ENCODE measurements at regions not wholly inside any gene's neighbourhood (a gene's known extent, or its start where the extent isn't known, plus 50 kb on each side); places are given as distances from the start of the nearest gene placed in this dataset.
A peak's percentile ranks its signal among the peaks of the same experiment; 100 is the strongest.

GRCh38 chr11:122307476-122308035 lies 191.5 kb upstream of the BLID start:
- 59 to 66% methylated on average over 4 of the region's 4 CpGs for WGBS, 2 donors
- TF ChIP-seq, protein P1, sequence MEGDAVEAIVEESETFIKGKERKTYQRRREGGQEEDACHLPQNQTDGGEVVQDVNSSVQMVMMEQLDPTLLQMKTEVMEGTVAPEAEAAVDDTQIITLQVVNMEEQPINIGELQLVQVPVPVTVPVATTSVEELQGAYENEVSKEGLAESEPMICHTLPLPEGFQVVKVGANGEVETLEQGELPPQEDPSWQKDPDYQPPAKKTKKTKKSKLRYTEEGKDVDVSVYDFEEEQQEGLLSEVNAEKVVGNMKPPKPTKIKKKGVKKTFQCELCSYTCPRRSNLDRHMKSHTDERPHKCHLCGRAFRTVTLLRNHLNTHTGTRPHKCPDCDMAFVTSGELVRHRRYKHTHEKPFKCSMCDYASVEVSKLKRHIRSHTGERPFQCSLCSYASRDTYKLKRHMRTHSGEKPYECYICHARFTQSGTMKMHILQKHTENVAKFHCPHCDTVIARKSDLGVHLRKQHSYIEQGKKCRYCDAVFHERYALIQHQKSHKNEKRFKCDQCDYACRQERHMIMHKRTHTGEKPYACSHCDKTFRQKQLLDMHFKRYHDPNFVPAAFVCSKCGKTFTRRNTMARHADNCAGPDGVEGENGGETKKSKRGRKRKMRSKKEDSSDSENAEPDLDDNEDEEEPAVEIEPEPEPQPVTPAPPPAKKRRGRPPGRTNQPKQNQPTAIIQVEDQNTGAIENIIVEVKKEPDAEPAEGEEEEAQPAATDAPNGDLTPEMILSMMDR (IDR thresholded peaks at IDR 0.05): no peak
- no peak for TF ChIP-seq POLR2A (IDR thresholded peaks at IDR 0.05)
- no peak overlapping the region for H3K4me3 ChIP-seq
- intact Hi-C loops (cut with DNase I): no loop called here
- H3K4me1 ChIP-seq: peaks cover 0 to 18% (median 0%) of the 10 kb centered on the region in 3 donors
- H3K27me3 ChIP-seq: no peaks in the 10 kb centered on the region
- no peaks in the 10 kb centered on the region for H3K9me3 ChIP-seq
- H3K36me3 ChIP-seq: no peaks in the 10 kb centered on the region
- no peak for DNase-seq
- H3K27ac ChIP-seq: no peak overlapping the region

GRCh38 chr11:122306831-122307391 lies 190.9 kb upstream of the BLID start:
- DNase-seq: no peak

GRCh38 chr11:122305426-122306320 lies 189.7 kb upstream of the BLID start:
- DNase-seq: no peak
- peaks cover 0 to 18% (median 0%) of the 10 kb centered on the region in 3 donors for H3K4me1 ChIP-seq
- H3K36me3 ChIP-seq: no peaks in the 10 kb centered on the region
- peak overlapping the region in 2 of 4 donors; percentile 38 to 58 for H3K27ac ChIP-seq
- WGBS, 2 donors: 67 to 76% methylated on average over 9 of the region's 9 CpGs
- H3K27me3 ChIP-seq: no peaks in the 10 kb centered on the region
- intact Hi-C loops (cut with DNase I): no loop called here
- TF ChIP-seq, protein P1 (IDR thresholded peaks at IDR 0.05): no peak
- no peak for TF ChIP-seq POLR2A (IDR thresholded peaks at IDR 0.05)
- peak overlapping the region in 1 of 4 donors; percentile 21 for H3K4me3 ChIP-seq
- H3K9me3 ChIP-seq: no peaks in the 10 kb centered on the region

More at GRCh38 chr11:122306831-122307391, 190.9 kb upstream of the BLID start:
- WGBS, 2 donors: 53 to 67% methylated on average over 9 of the region's 9 CpGs
- Histone ChIP-seq H3K36me3 (no peaks in the 10 kb centered on the region), H3K4me1 (peaks cover 0 to 18% (median 0%) of the 10 kb centered on the region in 3 donors), H3K4me3 (peak overlapping the region in 1 of 4 donors; percentile 12), H3K9me3 (no peaks in the 10 kb centered on the region), H3K27ac (peak overlapping the region in 1 of 4 donors; percentile 58), H3K27me3 (no peaks in the 10 kb centered on the region)
- intact Hi-C loops (cut with DNase I): no loop called here
- TF ChIP-seq POLR2A (IDR thresholded peaks at IDR 0.05): no peak
- TF ChIP-seq, protein P1 (IDR thresholded peaks at IDR 0.05): no peak

DNA sequence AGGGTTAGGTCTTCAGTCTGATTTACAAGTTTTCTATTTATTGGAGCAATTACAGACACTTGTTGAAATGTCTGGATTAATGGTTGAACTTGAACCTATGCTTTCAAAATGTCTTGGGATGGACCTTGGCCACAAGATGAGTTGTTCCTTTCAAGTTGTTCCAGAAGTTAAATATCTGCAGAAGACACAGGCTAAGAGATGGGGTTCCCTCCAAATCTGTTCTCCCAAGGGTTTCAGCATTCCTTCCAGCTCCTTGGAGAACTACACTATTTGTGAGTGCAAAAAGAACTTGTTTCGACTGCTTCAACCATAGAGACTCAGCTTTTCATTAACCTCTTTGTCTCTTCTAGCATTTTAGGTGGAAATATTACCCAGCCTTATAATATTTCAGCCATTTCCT lies 189.0 kb upstream of the BLID start:
- no peaks in the 10 kb centered on the region for H3K9me3 ChIP-seq
- no peaks in the 10 kb centered on the region for H3K27me3 ChIP-seq
- no peak for DNase-seq
- peak overlapping the region in 2 of 4 donors; percentile 38 to 58 for H3K27ac ChIP-seq
- WGBS, 2 donors: 63 to 80% methylated on average over 1 of the region's 1 CpG
- TF ChIP-seq POLR2A (IDR thresholded peaks at IDR 0.05): no peak
- TF ChIP-seq, protein P1 (IDR thresholded peaks at IDR 0.05): no peak
- intact Hi-C loops (cut with DNase I): no loop called here
- no peak overlapping the region for H3K4me3 ChIP-seq
- H3K36me3 ChIP-seq: no peaks in the 10 kb centered on the region
- peaks cover 0 to 18% (median 0%) of the 10 kb centered on the region in 3 donors for H3K4me1 ChIP-seq

GRCh38 chr11:122304306-122304705 lies 188.3 kb upstream of the BLID start:
- Histone ChIP-seq H3K36me3 (no peaks in the 10 kb centered on the region), H3K4me1 (peaks cover 0 to 13% (median 0%) of the 10 kb centered on the region in 3 donors), H3K27me3 (no peaks in the 10 kb centered on the region), H3K4me3 (no peak overlapping the region), H3K9me3 (no peaks in the 10 kb centered on the region), H3K27ac (peak overlapping the region in 1 of 4 donors; percentile 58)
- 43 to 57% methylated on average over 2 of the region's 2 CpGs for WGBS, 2 donors
- no peak for DNase-seq
- TF ChIP-seq, protein P1 (IDR thresholded peaks at IDR 0.05): no peak
- TF ChIP-seq POLR2A (IDR thresholded peaks at IDR 0.05): no peak
- intact Hi-C loops (cut with DNase I): no loop called here
